HG03280 (cell line): ENCODE measurements at regions not wholly inside any gene's neighbourhood (a gene's known extent, or its start where the extent isn't known, plus 50 kb on each side); places are given as distances from the start of the nearest gene placed in this dataset.
"Not testable (repeated sequence)": the region's sequence is repeated elsewhere in the genome, so short reads cannot be mapped to it uniquely, and the experiment has no call there.

Source experiments
- ATAC-seq: cut with Tn5 transposase; IDR thresholded peaks from one replicate; pipeline ENCODE4 v1.9.1; 2021; ENCODE audit warnings: mild to moderate bottlenecking, moderate library complexity; ENCODE audit not compliant: unreplicated experiment

DNA sequence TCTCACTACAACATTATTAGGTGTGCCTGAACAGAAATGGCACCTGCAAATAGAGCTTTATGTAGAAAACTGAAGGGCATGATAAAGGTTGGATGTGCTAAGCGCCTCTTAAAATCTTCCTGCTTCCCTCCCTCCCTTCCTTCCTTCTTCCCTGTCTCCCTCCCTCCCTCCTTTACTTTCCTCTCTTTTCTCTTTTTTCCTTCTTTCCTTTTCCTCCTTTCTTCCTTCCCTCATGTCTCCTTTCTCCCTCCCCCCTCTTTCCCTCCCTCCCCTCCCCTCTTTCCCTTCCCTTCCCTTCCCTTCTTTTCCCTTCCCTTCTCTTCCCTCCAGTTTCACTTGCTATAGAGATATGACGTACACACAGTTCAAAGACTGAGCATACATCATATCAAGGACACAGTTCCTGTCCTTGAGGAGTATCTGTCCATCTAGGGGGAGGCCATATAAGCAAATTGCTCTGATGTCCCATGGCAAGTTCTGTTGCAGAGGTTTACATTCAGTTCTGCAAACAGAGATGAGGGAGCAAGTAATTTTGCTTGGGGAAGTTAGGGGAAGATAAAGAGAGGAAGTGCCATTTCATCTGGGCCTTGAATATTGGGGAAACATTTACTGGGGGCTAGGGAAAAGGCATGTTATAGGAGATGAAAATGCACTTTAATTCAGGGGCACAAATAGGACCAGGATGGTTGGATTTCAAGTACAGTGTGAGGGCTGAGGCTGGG lies 79.0 kb upstream of the EEF1E1 start:
- ATAC-seq, result no peak

GRCh38 chr6:8180327-8181159 lies 78.2 kb upstream of the EEF1E1 start:
- no peak for ATAC-seq

- ATAC-seq, result no peak
Measured at GRCh38 chr6:8177721-8178120, 75.4 kb upstream of the EEF1E1 start.

GRCh38 chr6:8175046-8175777 lies 72.9 kb upstream of the EEF1E1 start:
- no peak for ATAC-seq

DNA sequence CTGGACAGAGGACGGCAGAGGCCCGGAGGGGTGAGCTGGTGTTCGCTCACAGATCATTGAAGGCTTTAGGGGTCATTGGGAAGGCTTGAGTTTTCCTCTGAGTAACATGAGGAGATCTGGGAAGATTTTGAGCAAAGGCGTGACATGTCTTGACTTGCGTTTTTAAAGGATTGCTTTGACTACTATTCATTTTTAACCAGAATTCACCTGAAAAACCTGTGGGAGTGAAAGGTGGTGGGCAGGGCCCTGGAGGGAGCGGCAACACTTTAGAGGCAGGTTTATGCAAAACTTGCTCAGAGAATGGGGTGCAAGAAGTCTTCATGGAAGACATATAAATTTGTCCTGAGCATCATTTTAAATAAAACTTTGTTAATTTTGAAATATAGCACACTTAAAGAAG lies 72.2 kb upstream of the EEF1E1 start:
- ATAC-seq, result no peak

DNA sequence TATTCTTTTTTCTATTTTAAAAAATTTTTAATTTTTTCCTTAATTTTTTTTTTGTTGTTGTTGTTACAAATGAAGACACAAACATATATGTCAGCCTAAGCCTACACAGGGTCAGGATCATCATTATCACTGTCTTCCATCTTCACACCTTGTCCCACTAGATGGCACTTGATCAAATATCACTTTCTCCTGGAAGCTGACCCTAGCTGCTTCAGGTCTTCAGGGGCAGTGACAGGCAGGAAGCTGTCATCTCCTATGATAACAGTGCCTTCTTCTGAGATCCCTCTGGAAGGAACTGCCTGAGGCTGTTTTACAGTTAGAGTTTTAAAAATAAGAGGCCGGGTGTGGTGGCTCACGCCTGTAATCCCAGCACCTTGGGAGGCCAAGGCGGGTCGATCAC lies 70.2 kb upstream of the EEF1E1 start:
- no peak for ATAC-seq

DNA sequence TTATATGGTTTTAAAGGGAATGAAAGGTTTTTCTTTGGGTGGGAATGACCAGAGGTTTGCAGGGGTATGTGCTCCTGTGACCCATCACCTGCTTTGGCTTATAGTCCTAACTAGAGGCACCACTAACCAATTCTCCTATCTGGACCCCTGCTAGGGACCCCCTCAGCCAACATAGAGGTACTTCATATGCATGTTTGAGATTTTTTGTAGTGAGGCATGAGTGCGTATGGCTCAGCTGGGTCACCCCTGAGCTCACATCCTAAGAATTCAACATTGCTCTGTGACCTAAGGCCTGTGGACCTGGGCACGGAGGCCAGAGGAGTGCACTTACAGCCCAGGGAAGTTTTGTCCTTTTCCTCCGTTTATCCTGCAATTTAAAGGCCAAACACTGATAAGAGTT lies 68.4 kb upstream of the EEF1E1 start:
- ATAC-seq, result no peak

GRCh38 chr6:8170245-8170644 lies 67.9 kb upstream of the EEF1E1 start:
- ATAC-seq, result no peak

DNA sequence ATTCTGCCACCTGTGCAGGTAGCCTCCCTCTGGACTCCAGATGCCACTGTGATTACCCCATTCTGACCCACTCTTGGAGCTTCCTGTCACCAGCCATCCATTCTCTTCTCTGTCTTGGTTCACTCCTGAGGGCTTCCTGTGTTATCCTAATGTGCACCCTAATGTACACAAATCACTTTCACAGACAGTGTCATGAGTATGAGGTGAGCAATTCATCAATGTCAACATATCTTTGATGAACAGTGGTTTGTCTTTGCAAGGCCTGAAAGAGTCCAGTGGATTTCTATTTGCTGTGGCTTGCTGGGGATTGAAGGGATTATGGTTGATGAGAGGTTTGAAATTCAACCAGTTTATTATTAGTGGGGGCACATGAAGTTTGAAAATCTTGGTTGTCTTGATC lies 63.8 kb upstream of the EEF1E1 start:
- no peak for ATAC-seq

GRCh38 chr6:8165008-8165407 lies 62.7 kb upstream of the EEF1E1 start:
- ATAC-seq, result not testable (repeated sequence)

DNA sequence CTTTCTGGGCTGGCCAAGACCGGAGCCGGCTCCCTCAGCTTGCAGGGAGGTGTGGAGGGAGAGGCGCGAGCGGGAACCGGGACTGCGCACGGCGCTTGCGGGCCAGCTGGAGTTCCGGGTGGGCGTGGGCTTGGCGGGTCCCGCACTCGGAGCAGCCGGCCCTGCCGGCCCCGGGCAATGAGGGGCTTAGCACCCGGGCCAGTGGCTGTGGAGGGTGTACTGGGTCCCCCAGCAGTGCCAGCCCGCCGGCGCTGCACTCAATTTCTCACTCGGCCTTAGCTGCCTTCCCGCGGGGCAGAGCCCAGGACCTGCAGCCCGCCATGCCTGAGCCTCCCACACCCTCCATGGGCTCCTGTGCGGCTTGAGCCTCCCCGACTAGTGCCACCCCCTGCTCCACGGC lies 61.9 kb upstream of the EEF1E1 start:
- not testable (repeated sequence) for ATAC-seq

- ATAC-seq, result no peak
Measured at GRCh38 chr6:8159966-8160365, 57.6 kb upstream of the EEF1E1 start.

- no peak for ATAC-seq
Measured at GRCh38 chr6:8157839-8158238, 55.5 kb upstream of the EEF1E1 start.

DNA sequence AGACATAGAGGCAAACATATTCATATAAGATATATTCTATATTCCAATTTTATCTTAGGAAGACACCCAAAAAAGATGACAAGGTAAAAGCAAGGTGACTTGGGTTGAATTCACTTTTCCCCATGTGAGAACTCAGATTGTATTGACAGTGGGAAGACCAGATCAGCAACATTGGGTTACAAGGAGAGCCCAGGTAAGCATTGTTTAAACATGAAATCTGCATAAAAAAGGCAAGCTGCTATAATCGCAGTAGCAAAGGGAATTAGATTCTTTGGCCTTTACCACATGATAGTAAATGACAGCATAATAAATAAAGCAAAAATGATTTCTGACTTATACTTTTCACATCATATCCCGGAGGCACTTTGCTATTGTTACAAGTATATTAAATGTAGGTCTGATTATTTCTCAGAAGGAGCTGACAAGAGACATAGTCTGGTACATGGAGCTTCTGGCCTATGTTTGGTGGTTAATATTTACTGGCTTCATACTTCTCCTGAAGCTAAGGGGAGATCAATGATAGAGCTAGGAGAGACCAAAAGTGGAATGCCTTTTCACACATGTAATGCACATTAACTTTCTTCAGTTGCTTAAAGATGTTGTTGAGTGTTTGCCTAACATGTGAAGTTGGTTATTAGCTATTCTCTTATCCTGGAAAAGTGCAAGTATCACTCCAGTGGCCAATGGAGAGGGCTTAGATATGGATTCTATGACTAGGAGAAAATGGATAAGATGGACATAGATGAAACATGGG lies 53.1 kb upstream of the EEF1E1 start:
- ATAC-seq, result no peak
